HG02981 (cell line): ENCODE measurements at regions not wholly inside any gene's neighbourhood (a gene's known extent, or its start where the extent isn't known, plus 50 kb on each side); places are given as distances from the start of the nearest gene placed in this dataset.
"Not testable (repeated sequence)": the region's sequence is repeated elsewhere in the genome, so short reads cannot be mapped to it uniquely, and the experiment has no call there.

Experiments
- ATAC-seq: cut with Tn5 transposase; IDR thresholded peaks from one replicate; pipeline ENCODE4 v1.9.1; 2021; ENCODE audit warnings: mild to moderate bottlenecking, moderate library complexity; ENCODE audit not compliant: unreplicated experiment

DNA sequence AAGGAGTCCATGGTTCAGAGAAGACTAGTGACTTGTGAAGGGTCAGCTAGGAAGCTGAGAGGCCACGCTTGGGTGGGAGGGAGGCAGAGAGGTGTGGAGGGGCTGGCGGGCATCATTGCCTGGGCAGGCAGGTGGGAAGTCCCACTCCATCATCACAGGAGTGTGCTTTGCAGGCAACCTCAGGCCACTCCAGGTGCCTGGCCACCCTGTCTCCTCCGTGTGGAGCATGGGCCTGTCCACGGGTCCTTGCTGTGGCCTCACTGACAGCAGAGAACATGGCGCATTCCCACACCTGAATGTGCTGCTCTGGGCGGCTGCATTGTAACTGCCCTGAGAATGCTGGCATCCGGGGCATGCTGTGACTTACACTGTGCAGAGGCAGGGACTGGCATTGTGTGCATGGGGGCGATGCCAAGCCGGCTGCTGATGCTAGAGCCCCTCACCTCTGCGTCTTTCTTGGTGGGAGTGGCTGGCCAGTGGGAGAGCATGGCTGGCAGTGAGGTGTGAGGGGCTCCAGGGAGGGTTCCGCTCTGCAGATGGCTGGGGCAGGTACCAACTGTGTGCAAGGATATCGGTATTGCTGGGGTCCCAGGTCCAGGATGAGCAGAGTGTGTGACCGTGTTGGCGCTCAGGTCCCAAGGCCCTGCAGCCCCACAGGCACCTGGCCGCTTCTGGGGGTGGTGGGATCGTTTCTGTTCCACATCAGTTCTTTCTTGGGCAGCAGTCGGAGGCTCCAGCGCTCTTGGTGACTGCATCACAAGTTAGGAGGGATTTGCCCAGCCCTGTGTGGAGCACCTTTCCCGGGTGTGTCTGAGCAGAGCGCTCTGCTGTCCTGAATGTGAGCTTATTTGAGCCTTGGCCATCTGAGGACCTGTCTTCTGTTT, 94.8 kb downstream of the NPIPB11 start:
- no peak for ATAC-seq

DNA sequence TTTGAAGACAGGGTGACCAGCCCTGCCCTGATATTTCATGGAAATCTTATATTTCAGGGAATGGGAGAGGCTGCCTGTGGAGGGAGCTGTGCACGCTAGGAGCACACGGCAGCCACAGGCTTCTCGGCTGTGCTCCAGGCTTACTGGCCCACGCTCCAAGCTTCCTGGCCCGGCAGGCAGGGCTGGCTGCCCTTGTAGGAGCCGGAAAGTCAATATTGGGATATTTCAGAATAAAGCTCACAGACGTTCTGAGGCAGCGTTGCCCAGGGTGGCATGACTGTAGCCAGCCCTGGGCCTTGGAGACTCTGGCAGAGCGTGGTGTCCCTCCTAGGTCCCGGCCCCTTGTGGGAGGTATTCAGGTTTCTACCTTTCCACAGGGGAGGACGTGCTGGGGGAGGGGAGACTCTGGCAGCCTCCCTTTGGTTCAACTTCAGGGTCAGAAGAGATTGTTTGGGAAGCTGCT, 95.6 kb downstream of the NPIPB11 start:
- ATAC-seq = no peak

DNA sequence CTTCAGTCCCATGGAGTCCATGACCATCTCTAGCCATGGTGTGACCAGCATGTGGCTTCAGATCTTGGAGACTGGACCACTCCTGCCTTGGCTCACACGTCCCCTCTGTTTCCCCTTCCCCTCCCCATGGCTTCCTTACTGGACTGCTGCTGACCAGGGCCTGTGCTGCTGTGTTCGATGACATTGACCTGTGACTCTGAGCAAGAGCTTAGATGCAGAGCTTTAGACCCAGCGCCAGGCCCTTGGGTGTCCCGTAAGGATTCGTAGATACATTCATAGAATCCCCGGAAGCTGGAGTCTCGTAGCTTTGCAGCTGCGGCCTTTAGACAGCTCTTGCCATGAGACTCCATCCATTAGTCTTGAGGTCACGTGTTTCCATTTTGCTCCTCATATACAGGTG, 96.3 kb downstream of the NPIPB11 start:
- not testable (repeated sequence) for ATAC-seq

DNA sequence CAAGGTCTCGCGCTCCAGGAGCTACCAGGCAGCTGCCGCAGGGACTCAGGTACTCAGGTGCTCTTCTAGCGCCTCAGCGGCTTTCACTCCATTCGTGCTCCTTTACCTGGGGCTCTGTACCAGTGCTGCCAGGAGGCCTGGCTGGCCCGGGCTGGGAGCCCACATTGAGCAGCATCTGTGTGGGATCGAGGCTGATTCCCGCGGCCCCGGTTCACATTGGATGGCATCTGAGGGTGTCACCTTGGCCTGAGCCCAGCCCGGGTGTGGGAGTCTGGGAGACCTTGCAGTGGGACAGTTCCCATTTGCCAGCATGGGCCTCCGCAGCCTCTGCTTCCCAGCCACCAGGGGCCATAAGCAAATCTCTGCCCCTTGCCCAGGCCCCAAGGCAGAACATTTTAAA, 96.9 kb downstream of the NPIPB11 start:
- ATAC-seq = not testable (repeated sequence)

DNA sequence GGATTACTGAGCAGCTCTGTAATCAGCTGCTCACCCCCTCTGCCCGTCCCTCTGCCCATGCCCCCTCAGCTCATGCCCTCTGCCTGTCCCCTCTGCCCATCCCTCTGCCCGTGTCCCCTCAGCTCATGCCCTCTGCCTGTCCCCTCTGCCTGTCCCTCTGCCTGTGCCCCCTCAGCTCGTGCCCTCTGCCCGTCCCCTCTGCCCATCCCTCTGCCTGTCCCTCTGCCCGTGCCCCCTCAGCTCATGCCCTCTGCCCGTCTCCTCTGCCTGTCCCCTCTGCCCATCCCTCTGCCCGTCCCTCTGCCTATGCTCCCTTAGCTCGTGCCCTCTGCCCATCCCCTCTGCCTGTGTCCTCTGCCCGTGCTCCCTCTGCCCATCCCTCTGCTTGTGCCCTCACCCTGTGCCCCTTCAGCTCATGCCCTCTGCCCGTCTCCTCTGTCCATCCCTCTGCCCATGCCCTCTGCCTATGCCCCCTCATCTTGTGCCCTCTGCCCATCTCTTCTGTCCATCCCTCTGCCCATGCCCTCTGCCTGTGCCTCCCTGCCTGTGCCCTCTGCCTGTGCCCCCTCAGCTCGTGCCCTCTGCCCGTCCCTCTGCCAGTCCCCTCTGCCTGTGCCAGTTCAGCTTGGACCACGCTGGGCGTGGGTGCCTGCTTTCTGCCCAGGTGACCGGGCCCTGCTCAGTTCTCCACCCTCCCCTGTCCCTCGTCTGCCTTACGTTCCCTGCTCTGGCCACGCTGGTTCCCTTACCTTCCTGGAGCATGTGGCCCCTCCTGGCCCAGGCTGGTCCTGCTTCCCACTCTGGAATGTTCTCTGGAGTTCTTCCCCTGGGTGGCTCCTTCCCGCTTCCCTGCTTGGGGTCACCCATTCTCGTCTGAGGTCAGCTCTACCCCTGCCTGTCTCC, 97.6 kb downstream of the NPIPB11 start:
- no peak for ATAC-seq

DNA sequence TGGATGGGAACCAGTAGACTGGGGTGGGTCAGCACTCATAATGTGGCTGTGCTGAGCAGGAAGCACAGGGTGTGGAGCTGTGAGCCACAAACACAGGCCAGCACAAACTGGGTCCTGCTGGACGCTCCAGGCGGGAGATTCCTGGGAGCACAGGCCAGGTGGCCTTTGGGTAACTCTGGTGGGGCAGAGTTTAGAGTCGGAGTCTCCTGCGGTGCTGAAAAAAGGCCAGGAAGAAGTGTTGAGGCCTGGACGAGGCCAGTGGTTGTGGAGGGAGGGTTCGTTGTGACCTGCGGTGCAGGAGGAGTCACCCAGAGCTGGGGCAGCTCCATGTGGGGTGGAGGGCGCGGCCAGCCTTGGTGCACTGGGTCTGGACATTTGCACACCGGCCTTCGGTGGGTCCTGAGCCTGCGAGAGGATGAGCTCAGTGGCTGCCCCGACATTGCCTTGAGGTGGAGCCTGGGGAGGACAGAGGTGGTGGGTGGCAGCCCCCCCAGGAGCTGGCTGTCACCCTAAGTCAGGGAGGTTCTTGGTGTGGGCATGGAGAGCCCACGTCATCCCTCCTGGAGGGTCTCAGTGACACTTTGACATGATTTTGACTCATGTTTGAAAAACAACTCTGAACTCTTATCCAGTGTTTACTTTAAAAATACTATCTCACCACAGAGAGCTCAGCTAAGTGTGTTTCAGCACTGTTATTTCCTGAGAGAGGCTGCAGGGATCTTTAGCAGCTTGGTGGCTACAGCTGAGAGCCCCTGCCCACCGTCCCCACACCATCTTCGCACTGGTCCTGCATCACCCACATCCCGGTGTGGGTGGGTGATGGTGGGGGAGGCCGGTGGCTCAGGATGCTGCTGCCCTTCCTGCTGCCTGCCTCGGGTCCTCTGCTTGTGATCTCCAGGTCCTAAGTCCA, 98.7 kb downstream of the NPIPB11 start:
- ATAC-seq = no peak

DNA sequence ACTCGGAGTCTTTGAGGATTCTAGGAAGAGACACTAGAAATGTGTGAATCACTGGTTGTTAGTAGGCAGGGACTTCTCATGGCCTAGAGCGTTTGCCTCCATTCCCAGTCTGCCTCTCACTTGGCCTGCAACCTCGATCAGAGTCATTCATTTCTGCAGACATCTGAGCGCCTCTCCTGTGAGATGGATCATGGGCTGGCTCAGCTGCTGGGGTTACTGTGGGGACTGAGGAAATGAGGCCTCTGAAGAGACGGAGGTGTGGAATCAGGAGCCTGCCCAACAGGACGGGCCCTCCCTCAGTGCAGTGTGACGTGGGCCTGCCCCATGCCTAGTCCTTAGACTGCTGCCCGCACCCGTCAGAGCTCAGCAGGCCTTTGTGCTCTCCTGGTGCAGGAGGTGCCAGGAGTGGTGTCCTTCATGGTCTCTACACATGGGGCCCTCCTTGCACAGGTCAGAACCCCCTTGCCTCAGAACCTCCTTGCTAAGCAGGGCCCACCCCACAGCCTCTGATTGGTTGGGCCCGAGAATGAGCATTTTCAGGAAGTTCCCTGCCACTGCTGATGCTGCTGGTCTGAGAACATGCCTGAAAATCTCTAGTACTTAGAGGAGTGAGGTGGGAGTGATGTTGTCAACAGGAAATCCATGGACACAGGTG, 99.4 kb downstream of the NPIPB11 start:
- no peak for ATAC-seq

DNA sequence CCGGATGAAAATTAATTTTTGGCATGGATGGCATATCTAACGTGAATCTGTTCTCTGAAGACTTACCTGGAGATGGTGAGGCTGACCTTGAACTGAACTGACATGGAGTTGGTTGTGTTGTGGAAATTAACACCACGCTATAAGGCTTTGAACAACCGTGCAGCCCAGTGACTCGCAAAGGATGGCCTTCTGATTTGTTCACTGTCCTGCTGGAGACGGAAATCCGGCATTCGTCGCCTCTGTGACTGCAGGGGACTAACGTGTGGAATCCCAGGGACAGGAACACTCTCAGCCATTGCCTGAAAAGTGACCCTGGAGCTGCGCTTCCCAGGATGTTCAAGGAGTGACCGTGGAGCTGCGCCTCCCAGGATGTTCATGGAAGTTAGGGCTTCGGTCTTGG, 100.3 kb downstream of the NPIPB11 start:
- ATAC-seq = no peak

DNA sequence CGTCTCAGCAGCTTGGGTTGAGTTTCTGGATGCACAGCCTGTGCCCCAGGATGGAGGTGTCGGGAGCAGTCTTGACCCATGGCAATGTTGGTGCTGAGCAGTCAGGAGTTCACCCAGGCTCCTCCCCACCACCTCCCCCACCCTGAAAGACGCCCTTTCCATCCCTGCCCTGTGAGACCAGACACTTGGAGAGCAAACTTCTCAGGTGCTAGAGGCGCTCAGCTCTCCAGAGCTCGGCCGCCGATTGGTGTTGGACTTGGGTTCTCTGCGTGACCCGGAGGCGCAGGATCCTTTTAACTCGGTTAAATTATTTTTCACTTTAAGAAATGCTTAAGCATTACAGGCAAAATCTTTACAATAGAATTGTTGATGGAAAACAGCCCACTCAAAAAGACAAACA, 101.5 kb downstream of the NPIPB11 start:
- ATAC-seq = not testable (repeated sequence)

DNA sequence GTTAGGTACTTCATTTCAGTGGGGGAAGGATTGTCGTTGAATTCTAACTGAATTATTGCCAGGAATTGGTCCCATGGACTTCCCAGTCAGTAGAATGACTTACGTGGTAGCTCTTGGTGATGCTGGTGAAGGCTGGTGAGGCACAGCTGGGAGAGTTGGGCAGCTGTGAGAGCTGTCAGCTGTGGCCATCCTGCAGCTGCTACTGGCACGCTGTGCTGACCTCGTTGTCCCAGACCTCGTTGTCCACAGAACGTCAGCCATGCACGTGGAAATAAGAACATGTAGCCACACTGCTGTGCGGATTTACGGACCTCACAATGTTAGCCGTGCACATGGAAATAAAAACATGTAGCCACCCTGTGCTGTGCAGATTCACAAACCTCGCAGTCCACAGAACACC, 102.3 kb downstream of the NPIPB11 start:
- no peak for ATAC-seq

DNA sequence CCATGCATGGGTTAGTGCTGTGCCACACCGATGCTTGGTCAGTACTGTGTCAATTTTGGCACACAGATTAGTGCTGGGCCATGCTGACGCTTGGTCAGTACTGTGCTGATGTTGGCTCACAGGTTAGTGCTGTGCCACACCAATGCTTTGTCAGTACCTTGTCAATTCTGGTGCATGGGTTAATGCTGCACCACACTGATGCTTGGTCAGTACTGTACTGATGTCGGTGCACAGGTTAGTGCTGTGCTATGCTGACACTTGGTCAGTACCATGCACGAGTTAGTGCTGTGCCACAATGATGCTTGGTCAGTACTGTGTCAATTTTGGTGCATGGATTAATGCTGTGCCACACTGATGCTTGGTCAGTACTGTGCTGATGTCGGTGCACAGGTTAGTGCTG, 103.0 kb downstream of the NPIPB11 start:
- no peak for ATAC-seq

DNA sequence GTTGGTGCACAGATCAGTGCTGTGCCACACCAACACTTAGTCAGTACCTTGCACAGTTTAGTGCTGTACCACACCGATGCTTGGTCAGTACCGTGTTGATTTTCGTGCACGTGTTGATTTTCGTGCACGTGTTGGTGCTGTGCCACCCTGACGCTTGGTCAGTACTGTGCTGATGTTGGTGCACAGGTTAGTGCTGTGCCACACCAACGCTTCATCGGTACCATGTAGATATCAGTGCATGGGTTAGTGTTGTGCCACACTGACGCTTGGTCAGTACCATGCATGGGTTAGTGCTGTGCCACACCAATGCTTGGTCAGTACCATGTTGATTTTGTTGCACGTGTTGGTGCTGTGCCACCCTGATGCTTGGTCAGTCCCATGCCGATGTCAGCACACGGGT, 103.5 kb downstream of the NPIPB11 start:
- ATAC-seq = no peak

DNA sequence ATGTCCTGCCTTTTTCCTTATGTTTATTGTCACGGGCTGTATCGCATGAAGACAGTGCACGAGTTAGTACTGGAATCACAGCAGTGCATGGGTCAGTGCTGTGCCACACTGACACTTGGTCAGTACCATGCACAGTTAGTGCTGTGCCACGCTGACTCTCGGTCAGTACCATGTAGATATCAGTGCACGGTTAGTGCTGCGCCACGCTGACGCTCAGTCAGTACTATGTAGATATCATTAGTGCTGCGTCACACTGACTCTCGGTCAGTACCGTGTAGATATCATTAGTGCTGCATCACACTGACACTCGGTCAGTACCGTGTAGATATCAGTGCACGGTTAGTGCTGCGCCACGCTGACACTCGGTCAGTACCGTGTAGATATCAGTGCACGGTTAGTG, 104.1 kb downstream of the NPIPB11 start:
- not testable (repeated sequence) for ATAC-seq

DNA sequence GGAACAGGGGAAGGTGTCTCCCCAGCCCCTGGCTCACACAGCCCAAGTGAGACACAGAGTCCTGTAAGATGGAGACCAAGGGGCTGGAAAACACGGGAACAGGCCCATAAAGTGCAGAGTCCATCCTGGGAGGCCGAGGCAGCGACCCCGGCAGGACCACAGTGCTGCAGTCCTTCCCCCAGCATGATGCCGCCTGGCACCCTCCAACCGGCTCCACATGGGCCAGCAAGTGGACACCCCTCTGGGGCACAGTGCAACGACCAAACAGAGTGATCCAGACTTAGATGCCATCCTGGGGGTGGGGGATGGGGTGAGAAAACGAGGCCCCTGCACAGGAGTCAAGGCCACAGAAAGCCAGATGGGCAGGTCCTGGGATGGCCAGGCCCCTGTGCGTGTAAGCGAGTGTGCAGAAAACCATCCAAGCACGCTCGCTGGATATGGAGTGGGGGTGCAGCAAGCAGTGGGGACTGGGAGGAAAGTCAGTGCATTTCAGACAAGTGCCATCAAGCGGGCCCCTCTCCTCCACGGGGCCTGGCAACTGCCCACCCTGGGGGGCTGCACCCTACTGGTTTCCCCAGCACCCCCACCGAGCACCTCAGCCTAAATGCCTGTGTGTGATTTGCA, 104.7 kb downstream of the NPIPB11 start:
- not testable (repeated sequence) for ATAC-seq

DNA sequence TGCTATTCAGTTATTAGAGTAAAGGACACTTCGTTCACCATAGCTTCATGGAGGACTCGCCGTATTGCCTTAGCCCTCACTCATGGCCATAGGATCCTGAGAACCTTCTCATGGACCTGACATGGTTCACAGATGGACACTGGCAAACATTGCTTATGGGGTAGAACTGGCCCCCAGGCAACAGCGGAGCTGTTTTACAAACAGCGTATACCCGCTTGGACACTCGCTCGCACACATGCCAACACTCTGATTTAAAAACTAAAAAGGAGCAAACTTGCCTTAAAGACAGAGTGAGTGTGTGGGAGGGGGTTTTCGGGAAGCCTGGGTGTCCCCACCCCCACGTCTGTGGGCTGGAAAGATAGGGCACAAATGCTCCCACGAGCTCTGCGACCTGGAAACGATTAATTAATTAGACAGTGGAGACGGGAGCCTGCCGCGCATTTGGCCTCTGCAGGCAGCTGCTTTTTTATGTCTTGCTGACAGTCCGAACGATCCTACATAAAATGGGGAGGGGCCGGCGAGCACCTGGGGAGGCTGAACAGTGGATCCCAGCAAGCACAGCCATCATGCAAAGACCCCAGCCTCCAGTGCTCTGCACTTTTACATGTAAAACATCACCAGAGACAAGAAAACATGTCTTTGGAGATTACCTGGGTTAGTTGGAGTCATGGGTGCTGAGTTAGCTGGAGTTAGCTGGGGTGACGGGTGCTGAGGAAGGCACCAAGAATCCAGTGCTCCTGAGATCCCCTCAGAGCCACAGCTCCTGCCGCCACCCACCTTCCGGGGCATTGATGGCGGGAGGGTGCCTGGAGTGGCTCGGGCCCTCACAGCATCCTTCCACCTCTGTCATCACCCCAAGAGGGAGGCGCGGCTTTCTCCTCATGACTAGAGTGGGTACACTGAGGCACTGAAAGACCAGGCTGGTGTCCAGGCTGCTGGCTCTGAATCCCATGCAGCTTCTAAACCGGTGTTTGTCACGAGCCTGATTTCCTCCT, 105.7 kb downstream of the NPIPB11 start:
- ATAC-seq = not testable (repeated sequence)

DNA sequence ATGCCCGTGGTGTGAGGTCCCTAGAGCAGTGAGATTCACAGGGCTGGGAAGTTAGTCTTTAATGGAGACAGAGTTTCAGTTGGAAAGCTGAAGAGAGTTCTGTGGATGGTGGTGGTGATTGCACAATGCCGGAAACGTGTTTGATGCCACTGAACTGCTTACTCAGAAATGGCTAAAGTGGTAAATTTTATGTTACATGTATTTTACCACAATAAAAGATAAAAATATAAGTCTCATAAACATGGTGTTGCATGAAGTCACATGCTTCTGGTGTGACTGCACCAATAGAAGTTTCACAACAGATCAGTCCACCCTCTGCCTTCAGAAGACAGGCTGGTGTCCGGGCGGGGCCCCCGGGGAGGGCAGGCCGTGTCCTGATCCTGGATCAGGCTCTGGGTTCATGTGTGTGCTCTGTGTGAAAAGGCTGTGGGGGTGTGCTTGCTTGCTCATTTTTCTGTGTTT, 106.5 kb downstream of the NPIPB11 start:
- not testable (repeated sequence) for ATAC-seq

DNA sequence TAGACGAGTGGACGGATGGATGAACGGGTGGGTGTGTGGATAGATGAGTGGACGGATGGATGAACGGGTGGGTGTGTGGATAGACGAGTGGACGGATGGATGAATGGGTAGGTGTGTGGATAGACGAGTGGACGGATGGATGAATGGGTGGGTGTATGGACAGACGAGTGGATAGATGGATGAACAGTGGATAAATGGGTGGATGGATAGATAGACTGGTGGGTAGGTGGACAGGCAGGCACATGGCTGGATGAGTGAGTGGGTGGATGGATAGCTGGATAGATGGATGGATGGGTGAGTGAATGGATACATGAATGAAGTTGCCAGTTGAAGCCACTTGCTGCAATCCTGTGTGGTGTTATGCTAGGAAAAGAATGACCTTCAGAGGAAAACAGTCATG, 107.5 kb downstream of the NPIPB11 start:
- not testable (repeated sequence) for ATAC-seq

DNA sequence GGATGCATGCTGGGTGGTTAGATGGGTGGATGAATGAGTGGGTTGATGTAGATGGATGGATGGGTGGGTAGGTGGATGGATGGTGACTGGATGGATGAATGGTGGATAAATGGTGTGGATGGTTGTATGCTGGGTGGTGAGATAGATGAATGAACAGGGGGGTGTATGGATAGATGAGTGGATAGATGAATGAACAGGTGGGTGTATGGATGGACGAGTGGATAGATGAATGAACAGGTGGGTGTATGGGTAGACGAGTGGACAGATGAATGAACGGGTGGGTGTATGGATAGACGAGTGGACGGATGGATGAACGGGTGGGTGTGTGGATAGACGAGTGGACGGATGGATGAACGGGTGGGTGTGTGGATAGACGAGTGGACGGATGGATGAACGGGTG, 108.2 kb downstream of the NPIPB11 start:
- ATAC-seq = not testable (repeated sequence)
